Astrocyte (in vitro differentiated cells and primary cell): ENCODE measurements at regions not wholly inside any gene's neighbourhood (a gene's known extent, or its start where the extent isn't known, plus 50 kb on each side); places are given as distances from the start of the nearest gene placed in this dataset.

Experiments
- CTCF ChIP-seq: IDR thresholded peaks from 2 replicates; pipeline ENCODE4 v1.5.1; 2011; ENCODE audit warnings: low read depth, mild to moderate bottlenecking, inconsistent platforms, low read length, moderate library complexity; ENCODE audit not compliant: insufficient read depth
- EZH2 ChIP-seq: IDR thresholded peaks from 2 replicates; pipeline ENCODE4 v1.6.1; 2012; ENCODE audit warnings: mild to moderate bottlenecking, low read length, inconsistent platforms; ENCODE audit not compliant: insufficient read depth

GRCh38 chr2:235217846-235218245 is 266.0 kb downstream of the SH3BP4 start:
- TF ChIP-seq CTCF (no peak), EZH2 (no peak)
